ENCODE measurements at regions not wholly inside any gene's neighbourhood (a gene's known extent, or its start where the extent isn't known, plus 50 kb on each side); places are given as distances from the start of the nearest gene placed in this dataset.
"Not testable (repeated sequence)": the region's sequence is repeated elsewhere in the genome, so short reads cannot be mapped to it uniquely, and the experiment has no call there.

DNA sequence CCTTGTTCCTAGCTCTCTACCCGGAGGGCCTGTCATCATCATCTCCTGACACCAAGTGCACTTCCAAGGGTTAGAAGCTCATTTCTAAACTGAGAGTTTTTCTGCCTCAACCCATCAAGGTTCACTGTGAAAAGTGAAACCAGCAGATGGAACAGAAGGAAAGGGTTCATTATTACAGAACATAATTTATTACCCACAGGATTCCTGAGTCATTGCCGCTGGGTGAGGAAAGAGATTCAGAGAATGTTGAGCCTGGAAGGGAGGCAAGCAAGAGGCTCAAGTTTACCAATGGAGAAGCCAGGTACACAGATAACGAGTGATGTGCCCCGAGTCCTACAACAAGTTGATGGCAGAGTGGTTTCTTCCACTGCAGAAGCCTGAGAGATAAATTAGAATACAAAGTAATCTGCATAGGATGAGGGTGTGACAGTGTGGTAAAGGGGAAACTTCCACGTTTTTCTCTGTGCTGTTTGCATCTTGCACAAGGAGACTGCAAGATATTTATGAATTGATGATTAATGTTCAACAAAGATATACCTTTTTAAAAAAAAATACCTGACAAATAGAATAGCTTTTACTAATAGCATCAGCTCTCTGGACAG, 80.5 kb upstream of the SETMAR start:
- no peak for DNase-seq (ENCODE audit: low read depth in 2 of 2)

- no peak for DNase-seq (ENCODE audit: low read depth in 2 of 2)
These were observed 79.4 kb upstream of the SETMAR start for GRCh38 chr3:4223777-4224176.

GRCh38 chr3:4224331-4224730, 78.8 kb upstream of the SETMAR start:
- no peak for DNase-seq (ENCODE audit: low read depth in 2 of 2)

GRCh38 chr3:4225005-4225471, 78.1 kb upstream of the SETMAR start:
- DNase-seq (ENCODE audit: low read depth in 2 of 2) = no peak

DNA sequence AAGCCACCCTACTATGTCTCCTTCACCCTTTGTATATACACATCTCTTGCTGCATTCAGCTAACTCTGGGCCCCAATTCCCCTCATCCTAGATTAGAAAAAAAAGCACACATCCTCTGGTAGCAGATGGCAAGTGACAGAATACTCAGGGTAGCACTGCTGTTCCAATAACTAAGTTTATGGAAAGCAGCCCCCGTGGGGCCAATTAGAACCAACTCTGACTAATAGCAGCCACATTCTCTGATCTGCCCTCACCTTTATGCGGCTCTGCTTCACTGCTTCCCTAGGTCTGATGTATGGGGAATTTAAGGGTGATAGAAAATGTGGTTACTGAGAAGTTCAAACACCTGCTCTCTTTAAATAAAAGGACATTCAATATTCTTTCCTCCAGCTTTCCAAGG, 74.9 kb upstream of the SETMAR start:
- DNase-seq (ENCODE audit: low read depth in 2 of 2) = no peak

DNA sequence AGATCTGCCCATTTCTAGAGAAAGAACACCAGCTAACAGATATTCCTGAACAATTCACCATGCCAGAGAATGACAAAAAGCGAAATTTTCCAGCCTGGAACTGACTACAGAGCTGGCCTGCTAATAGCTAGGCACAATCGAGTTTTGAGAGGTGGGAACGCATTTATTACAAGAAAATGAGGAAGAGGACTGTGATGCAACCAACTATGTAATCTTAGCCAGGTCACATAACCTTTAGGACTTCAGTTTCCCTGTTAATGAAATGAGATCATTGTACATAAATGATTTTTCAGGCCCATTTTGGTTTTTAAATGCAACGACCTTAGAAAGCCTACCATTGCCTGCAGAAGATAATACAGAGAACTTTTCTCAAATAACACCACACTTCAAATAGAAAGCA, 72.1 kb upstream of the SETMAR start:
- DNase-seq (ENCODE audit: low read depth in 2 of 2) = no peak

GRCh38 chr3:4232798-4233197, 70.4 kb upstream of the SETMAR start:
- DNase-seq (ENCODE audit: low read depth in 2 of 2) = no peak

GRCh38 chr3:4233488-4233887, 69.7 kb upstream of the SETMAR start:
- DNase-seq (ENCODE audit: low read depth in 2 of 2) = no peak

DNA sequence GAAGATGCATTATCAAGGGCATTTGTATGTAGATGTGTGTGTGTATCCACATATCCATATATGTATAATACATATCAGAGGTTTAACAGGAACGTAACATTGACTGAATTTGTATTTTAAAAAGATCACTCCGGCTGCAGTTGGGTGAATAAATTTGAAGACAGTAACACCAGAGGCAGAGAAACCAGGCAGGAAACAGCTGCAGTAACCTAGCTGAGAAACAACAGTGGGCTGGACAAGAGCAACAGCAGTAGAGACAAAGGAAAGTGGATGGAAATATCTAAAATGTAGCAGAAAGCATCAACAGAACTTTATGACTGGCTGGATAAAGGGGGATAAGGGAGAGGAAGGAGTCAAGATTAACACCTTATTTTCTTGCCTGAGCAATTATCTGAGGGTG, 68.3 kb upstream of the SETMAR start:
- no peak for DNase-seq (ENCODE audit: low read depth in 2 of 2)

- DNase-seq (ENCODE audit: low read depth in 2 of 2) = no peak
These were observed 67.5 kb upstream of the SETMAR start for GRCh38 chr3:4235690-4236089.

DNA sequence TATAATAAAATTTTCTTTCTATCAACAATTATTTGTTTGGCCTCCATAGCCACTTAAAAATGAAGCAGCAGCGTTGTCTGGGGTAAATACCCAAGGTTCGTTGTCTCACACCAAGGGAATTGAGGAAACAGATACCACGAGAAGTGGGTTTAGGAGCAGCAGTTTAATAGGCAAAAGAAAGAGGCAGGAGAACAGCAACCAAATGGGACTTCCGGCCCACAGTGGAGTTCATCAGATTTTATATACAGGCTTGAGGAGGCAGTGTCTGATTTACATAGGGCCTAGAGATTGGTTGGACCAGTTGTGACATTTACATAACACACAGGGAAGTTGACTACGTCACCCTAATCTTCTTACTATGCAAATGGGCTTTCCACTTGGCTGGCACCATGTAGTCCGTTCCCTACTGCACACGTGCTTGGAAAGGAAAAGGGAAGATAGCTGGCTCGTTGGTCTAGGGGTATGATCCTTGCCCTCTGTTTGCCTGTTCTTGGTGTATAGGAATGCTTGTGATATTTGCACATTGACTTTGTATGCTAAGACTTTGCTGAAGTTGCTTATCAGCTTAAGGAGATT, 61.5 kb upstream of the SETMAR start:
- DNase-seq (ENCODE audit: low read depth in 2 of 2) = no peak

DNA sequence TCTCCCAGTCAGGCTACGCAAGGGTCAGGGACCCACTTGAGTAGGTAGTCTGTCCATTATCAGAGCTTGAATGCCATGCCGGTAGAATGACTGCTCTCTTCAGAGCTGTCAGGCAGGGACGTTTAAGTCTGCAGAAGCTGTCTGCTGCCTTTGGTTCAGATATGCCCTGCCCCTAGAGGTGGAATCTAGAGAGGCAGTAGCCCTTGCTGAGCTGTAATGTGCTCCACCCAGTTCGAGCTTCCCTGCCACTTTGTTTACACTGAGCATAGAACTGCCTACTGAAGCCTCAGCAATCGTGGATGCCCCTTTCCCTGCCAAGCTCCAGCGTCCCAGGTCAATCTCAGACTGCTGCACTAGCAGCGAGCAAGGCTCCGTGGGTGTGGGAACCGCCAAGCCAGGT, 57.5 kb upstream of the SETMAR start:
- DNase-seq (ENCODE audit: low read depth in 2 of 2) = no peak

DNA sequence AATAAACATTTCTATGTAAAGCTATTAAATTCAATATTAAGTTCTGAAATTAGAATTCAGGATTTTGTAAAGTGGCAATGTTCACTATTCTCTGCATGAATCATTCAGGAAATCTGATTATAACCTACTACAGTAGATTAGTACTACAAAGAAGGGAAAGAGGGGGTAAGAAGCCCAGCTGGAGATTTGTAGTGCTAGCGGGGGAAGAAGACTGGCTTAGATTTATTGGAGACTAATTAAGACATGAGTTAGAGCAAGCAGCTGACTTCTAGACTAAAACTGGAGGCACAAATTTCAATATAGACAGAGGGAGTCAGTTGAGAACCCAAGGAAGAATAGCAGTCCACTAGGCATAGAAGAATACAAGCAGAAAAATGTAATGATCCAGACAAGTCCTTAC, 55.8 kb upstream of the SETMAR start:
- no peak for DNase-seq (ENCODE audit: low read depth in 2 of 2)

DNA sequence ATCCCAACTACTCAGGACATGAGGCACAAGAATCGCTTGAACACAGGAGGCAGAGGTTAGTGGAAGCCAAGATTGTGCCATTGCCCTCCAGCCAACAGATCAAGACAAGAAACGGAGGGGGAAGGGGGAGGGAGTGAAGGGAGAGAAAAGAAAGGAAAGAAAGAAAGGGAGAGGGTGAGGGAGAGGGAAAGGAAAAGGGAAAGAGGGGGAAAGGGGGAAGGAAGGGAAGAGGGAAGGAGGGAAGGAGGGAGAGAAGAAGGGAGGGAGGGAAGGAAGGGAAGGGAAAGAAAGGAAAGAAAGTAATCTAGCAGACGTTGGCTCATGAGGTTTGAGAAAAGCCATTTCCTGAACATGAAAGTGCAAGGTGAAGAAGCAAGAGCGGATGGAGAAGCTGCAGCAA, 53.1 kb upstream of the SETMAR start:
- no peak for DNase-seq (ENCODE audit: low read depth in 2 of 2)

DNA sequence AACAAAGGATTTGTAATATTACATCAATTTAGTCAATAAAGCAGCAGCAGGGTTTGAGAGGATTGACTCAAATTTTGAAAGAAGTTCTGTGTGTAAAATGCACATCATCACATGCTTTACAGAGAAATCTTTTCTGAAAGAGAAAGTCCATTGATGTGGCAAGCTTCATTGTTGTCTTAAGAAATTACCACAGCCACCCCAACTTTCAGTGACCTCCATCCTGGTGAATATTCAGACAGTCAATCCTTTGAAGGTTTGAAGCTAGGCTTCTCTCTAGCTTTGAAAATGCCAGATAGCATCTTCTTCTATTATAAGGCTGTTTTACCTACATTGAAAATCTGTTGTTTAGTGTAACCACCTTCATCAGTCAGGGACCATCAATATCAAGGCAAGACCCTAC, 51.8 kb upstream of the SETMAR start:
- no peak for DNase-seq (ENCODE audit: low read depth in 2 of 2)

GRCh38 chr3:4253072-4253832, 49.9 kb upstream of the SETMAR start:
- not testable (repeated sequence) for DNase-seq (ENCODE audit: low read depth in 2 of 2)
